IMR-90 (cell line): ENCODE measurements at regions not wholly inside any gene's neighbourhood (a gene's known extent, or its start where the extent isn't known, plus 50 kb on each side); places are given as distances from the start of the nearest gene placed in this dataset.

Experiments used
- ATAC-seq: fragments of 200-7000 bp; cut with Tn5 transposase; 2 replicates; pipeline ENCODE4 v1.9.1; 2020; ENCODE audit warnings: low read depth, mild to moderate bottlenecking, moderate library complexity
- BruUV-seq: library from RNA; stranded (reverse); fragments of 400-500 nt; replicated peaks from 2 replicates; lab custom pipeline; 2021; lab: Mats Ljungman, UMichigan
- CTCF ChIA-PET: fragments of 300-600 bp; formaldehyde crosslinking; extraction: SDS; loops from one replicate; lab custom pipeline; 2021; ENCODE audit warnings: antibody characterized with exemption; lab: Yijun Ruan, JAX
- POLR2A ChIA-PET: fragments of 300-600 bp; sonication (Branson Sonifier 250); formaldehyde crosslinking; loops from one replicate; lab custom pipeline; 2022; ENCODE audit warnings: antibody characterized with exemption; ENCODE audit not compliant: unreplicated experiment; lab: Charles Lee
- DNase-seq: peaks from one replicate; pipeline ENCODE4 v3.0.0; 2013
- H2AFZ ChIP-seq: replicated peaks from 2 replicates; pipeline ENCODE3; 2013; ENCODE audit warnings: low read length, mild to moderate bottlenecking; ENCODE audit not compliant: poor library complexity
- H2AK5ac ChIP-seq: 2 replicates; pipeline ENCODE4 v1.6.1; 2013; ENCODE audit warnings: low read depth, low read length, inconsistent platforms
- H2AK9ac ChIP-seq: replicated peaks from 2 replicates; pipeline ENCODE3; 2013; ENCODE audit warnings: mild to moderate bottlenecking, low read depth, low read length, moderate library complexity; ENCODE audit not compliant: poor library complexity
- H2BK120ac ChIP-seq: 2 replicates; pipeline ENCODE4 v1.6.1; 2013; ENCODE audit warnings: low read depth, low read length, inconsistent platforms
- H2BK15ac ChIP-seq: 3 replicates; pipeline ENCODE4 v1.6.1; 2013; ENCODE audit warnings: low read depth, low read length, inconsistent platforms
- H2BK20ac ChIP-seq: 2 replicates; pipeline ENCODE4 v1.6.1; 2013; ENCODE audit warnings: low read depth, mild to moderate bottlenecking, inconsistent platforms, low read length, moderate library complexity
- H2BK5ac ChIP-seq: 2 replicates; pipeline ENCODE4 v1.6.1; 2013; ENCODE audit warnings: mild to moderate bottlenecking, low read depth, low read length, inconsistent platforms; ENCODE audit not compliant: poor library complexity, severe bottlenecking
- H3K14ac ChIP-seq: replicated peaks from 2 replicates; pipeline ENCODE4 v1.6.1; 2013; ENCODE audit warnings: low read depth, low read length, inconsistent platforms
- H3K18ac ChIP-seq: 2 replicates; pipeline ENCODE4 v1.6.1; 2013; ENCODE audit warnings: low read depth, low read length, control low read depth
- H3K23ac ChIP-seq: 2 replicates; pipeline ENCODE4 v1.6.1; 2013; ENCODE audit warnings: low read depth, low read length, inconsistent platforms
- H3K27ac ChIP-seq: 2 replicates; pipeline ENCODE4 v1.5.1; 2013; ENCODE audit warnings: mild to moderate bottlenecking, control low read depth, low read length; ENCODE audit not compliant: insufficient read depth
- H3K27me3 ChIP-seq: 2 replicates; pipeline ENCODE4 v1.6.1; 2013; ENCODE audit warnings: low read length; ENCODE audit not compliant: control insufficient read depth, insufficient read depth
- H3K36me3 ChIP-seq: 2 replicates; pipeline ENCODE4 v1.6.1; 2013; ENCODE audit warnings: low read length, mixed read lengths; ENCODE audit not compliant: control insufficient read depth, insufficient read depth
- H3K4ac ChIP-seq: 2 replicates; pipeline ENCODE4 v1.6.1; 2013; ENCODE audit warnings: low read depth, low read length, inconsistent platforms
- H3K4me1 ChIP-seq: 2 replicates; pipeline ENCODE4 v1.6.1; 2013; ENCODE audit warnings: low read length, mixed read lengths; ENCODE audit not compliant: control insufficient read depth, insufficient read depth
- H3K4me2 ChIP-seq: 2 replicates; pipeline ENCODE4 v1.6.1; 2013; ENCODE audit warnings: low read depth, mild to moderate bottlenecking, control low read depth, low read length, moderate library complexity
- H3K4me3 ChIP-seq: 2 replicates; pipeline ENCODE4 v1.5.1; 2013; ENCODE audit warnings: low read depth, mild to moderate bottlenecking, control low read depth, low read length, moderate library complexity; ENCODE audit not compliant: insufficient read depth
- H3K56ac ChIP-seq: 2 replicates; pipeline ENCODE4 v1.6.1; 2013; ENCODE audit warnings: low read length, inconsistent platforms; ENCODE audit not compliant: insufficient read depth; ENCODE audit errors: extremely low read depth
- H3K79me1 ChIP-seq, 2 experiments: 2 replicates each; pipeline ENCODE4 v1.6.1; 2013; ENCODE audit warnings: low read length in 2 of 2, inconsistent platforms in 1 of 2, low read depth in 1 of 2
- H3K9ac ChIP-seq: 2 replicates; pipeline ENCODE4 v1.6.1; 2013; ENCODE audit warnings: low read depth, low read length, control low read depth
- H3K9me1 ChIP-seq: 2 replicates; pipeline ENCODE4 v1.6.1; 2013; ENCODE audit warnings: low read length, inconsistent platforms; ENCODE audit not compliant: insufficient read depth
- H3K9me3 ChIP-seq: 2 replicates; pipeline ENCODE4 v1.6.1; 2013; ENCODE audit warnings: low read length; ENCODE audit not compliant: control insufficient read depth, insufficient read depth
- H4K20me1 ChIP-seq: 2 replicates; pipeline ENCODE4 v1.6.1; 2013; ENCODE audit warnings: low read length, inconsistent platforms; ENCODE audit not compliant: insufficient read depth
- H4K5ac ChIP-seq: 2 replicates; pipeline ENCODE4 v1.6.1; 2013; ENCODE audit warnings: mild to moderate bottlenecking, low read depth, low read length, control low read depth
- H4K8ac ChIP-seq, 2 experiments: 2 replicates each; pipeline ENCODE4 v1.6.1; 2013; ENCODE audit warnings: low read depth in 2 of 2, low read length in 2 of 2, control low read depth in 1 of 2, inconsistent platforms in 1 of 2
- H4K91ac ChIP-seq: 2 replicates; pipeline ENCODE4 v1.6.1; 2013; ENCODE audit warnings: low read depth, low read length, inconsistent platforms; ENCODE audit not compliant: insufficient read depth
- CEBPB ChIP-seq: IDR thresholded peaks from 2 replicates; pipeline ENCODE4 v1.6.1; 2012; ENCODE audit warnings: low read depth, low read length, improper control_type of control experiment
- CTCF ChIP-seq: conservative IDR thresholded peaks from 2 replicates; pipeline ENCODE4 v1.5.1; 2012; ENCODE audit warnings: mild to moderate bottlenecking, low read depth, low read length, improper control_type of control experiment
- MAFK ChIP-seq: IDR thresholded peaks from 2 replicates; pipeline ENCODE4 v1.6.1; 2012; ENCODE audit warnings: low read depth, low read length, improper control_type of control experiment
- MAZ ChIP-seq: IDR thresholded peaks from 2 replicates; pipeline ENCODE4 v1.6.1; 2012; ENCODE audit warnings: low read depth, mild to moderate bottlenecking, low read length, improper control_type of control experiment, moderate library complexity, borderline replicate concordance
- POLR2A ChIP-seq: IDR thresholded peaks from 2 replicates; pipeline ENCODE4 v1.6.1; 2012; ENCODE audit warnings: mild to moderate bottlenecking, low read depth, low read length
- RAD21 ChIP-seq: IDR thresholded peaks from 2 replicates; pipeline ENCODE4 v1.6.1; 2012; ENCODE audit warnings: low read length, improper control_type of control experiment
- RCOR1 ChIP-seq: IDR thresholded peaks from 2 replicates; pipeline ENCODE4 v1.6.1; 2012; ENCODE audit warnings: mild to moderate bottlenecking, low read length, improper control_type of control experiment; ENCODE audit not compliant: insufficient replicate concordance
- RFX5 ChIP-seq: IDR thresholded peaks from 2 replicates; pipeline ENCODE4 v1.8.0; 2012; ENCODE audit warnings: low read depth, mild to moderate bottlenecking, low read length, moderate library complexity
- SMC3 ChIP-seq: fragments of 150-350 bp; IDR thresholded peaks from 2 replicates; pipeline ENCODE4 v1.6.1; 2016; ENCODE audit warnings: low read depth, mild to moderate bottlenecking, antibody characterized with exemption, low read length, moderate library complexity
- WGBS, 2 experiments: methylation state at CpG; one replicate each; pipeline versions ENCODE4 v1.1.5 to v1.1.7; 2013; ENCODE audit warnings: missing lambda C conversion rate in 2 of 2; ENCODE audit not compliant: insufficient read length in 1 of 2; ENCODE audit errors: extremely low coverage in 2 of 2; 5-methylcytosine and 5-hydroxymethylcytosine counted together
- dilution Hi-C: fragments of 300-500 bp; cut with HindIII; formaldehyde crosslinking; loops from one replicate; pipeline ENCODE4 v1.14.3; 2018; ENCODE audit warnings: low sequenced_read_pairs; ENCODE audit not compliant: unreplicated experiment
- in situ Hi-C: fragments of 300-500 bp; cut with MboI; formaldehyde crosslinking; loops from 3 replicates; pipeline ENCODE4 v1.14.3; 2019; ENCODE audit warnings: low sequenced_read_pairs, inconsistent platforms, mixed read lengths
- intact Hi-C: fragments of 100-400 bp; cut with micrococcal nuclease; formaldehyde crosslinking; loops from 2 replicates; pipeline ENCODE4 v1.10.0; 2022

GRCh38 chr2:121906170-121906569 lies 150.7 kb downstream of the TSN start:
- Histone ChIP-seq H2AK5ac (no peak overlapping the region), H2BK5ac (no peak overlapping the region), H3K56ac (no peak overlapping the region), H4K20me1 (no peaks in the 10 kb centered on the region), H3K14ac (no peak overlapping the region), H3K4me2 (no peak overlapping the region), H4K5ac (no peak overlapping the region), H3K23ac (no peak overlapping the region), H3K36me3 (no peaks in the 10 kb centered on the region), H3K4me1 (no peaks in the 10 kb centered on the region), H2AFZ (no peak overlapping the region), H2BK15ac (no peak overlapping the region), H4K91ac (no peak overlapping the region), H3K27ac (no peak overlapping the region), H3K4ac (no peak overlapping the region), H2AK9ac (no peak overlapping the region), H3K9me3 (no peaks in the 10 kb centered on the region), H3K27me3 (peaks cover 2% of the 10 kb centered on the region), H2BK120ac (no peak overlapping the region), H3K9ac (no peak overlapping the region), H3K9me1 (no peaks in the 10 kb centered on the region), H3K4me3 (no peak overlapping the region), H4K8ac (no peak overlapping the region), H3K18ac (no peak overlapping the region), H2BK20ac (no peak overlapping the region), H3K79me1 (no peaks in the 10 kb centered on the region)
- ATAC-seq (no peak), DNase-seq (no peak)
- in situ Hi-C loops: no loop called here
- dilution Hi-C loops: no loop called here
- ChIA-PET POLR2A (no interaction called here), CTCF (no interaction called here)
- BruUV-seq: no TSS peak
- WGBS, 2 experiments: no CpG with 5 or more reads among the region's 11 CpGs
- TF ChIP-seq RFX5 (no peak), SMC3 (no peak), MAFK (no peak), POLR2A (no peak), MAZ (no peak), RAD21 (no peak), CTCF (no peak), CEBPB (no peak), RCOR1 (no peak)
- intact Hi-C loops: no loop called here
